ENCODE measurements at regions not wholly inside any gene's neighbourhood (a gene's known extent, or its start where the extent isn't known, plus 50 kb on each side); places are given as distances from the start of the nearest gene placed in this dataset.

GRCh38 chr12:107590814-107591375 is 94.7 kb upstream of the PWP1 start:
- TF ChIP-seq CTCF (IDR thresholded peaks at IDR 0.05): no peak
- no peak for TF ChIP-seq POLR2A (IDR thresholded peaks at IDR 0.05)
